DOHH2 (cell line): ENCODE measurements at regions not wholly inside any gene's neighbourhood (a gene's known extent, or its start where the extent isn't known, plus 50 kb on each side); places are given as distances from the start of the nearest gene placed in this dataset.
"Not testable (repeated sequence)": the region's sequence is repeated elsewhere in the genome, so short reads cannot be mapped to it uniquely, and the experiment has no call there.

Experiments
- H3F3A ChIP-seq: fragments of 200-600 bp; sonication (generic), shearing (Covaris generic); 2 replicates; pipeline ENCODE4 v1.6.0; 2016; ENCODE audit warnings: antibody characterized with exemption, mild to moderate bottlenecking; ENCODE audit not compliant: control insufficient read depth, insufficient read depth
- H3K27ac ChIP-seq: fragments of 200-600 bp; sonication (generic); 2 replicates; pipeline ENCODE4 v1.5.1; 2014; ENCODE audit warnings: low read depth, mild to moderate bottlenecking, low read length, moderate library complexity
- H3K27me3 ChIP-seq: fragments of 200-600 bp; sonication (generic); 2 replicates; pipeline ENCODE4 v1.6.1; 2014; ENCODE audit warnings: mild to moderate bottlenecking, low read length, mixed read lengths; ENCODE audit not compliant: control insufficient read depth
- H3K36me3 ChIP-seq: fragments of 200-600 bp; sonication (generic); 2 replicates; pipeline ENCODE4 v1.6.1; 2014; ENCODE audit warnings: mild to moderate bottlenecking, low read length, moderate library complexity, mixed read lengths; ENCODE audit not compliant: control insufficient read depth
- H3K4me1 ChIP-seq: fragments of 200-600 bp; sonication (generic); 2 replicates; pipeline ENCODE4 v1.6.1; 2014; ENCODE audit warnings: mild to moderate bottlenecking, low read length, mixed read lengths; ENCODE audit not compliant: control insufficient read depth
- H3K4me2 ChIP-seq: fragments of 200-600 bp; sonication (generic); 2 replicates; pipeline ENCODE4 v1.6.0; 2014; ENCODE audit warnings: mild to moderate bottlenecking, low read length, moderate library complexity
- H3K4me3 ChIP-seq: fragments of 200-600 bp; sonication (generic); 2 replicates; pipeline ENCODE4 v1.5.1; 2014; ENCODE audit warnings: mild to moderate bottlenecking, low read length, mixed read lengths
- H3K79me2 ChIP-seq: fragments of 200-600 bp; sonication (generic); 2 replicates; pipeline ENCODE4 v1.6.1; 2014; ENCODE audit warnings: mild to moderate bottlenecking, low read length, mixed read lengths; ENCODE audit not compliant: control insufficient read depth
- H3K9me2 ChIP-seq: fragments of 200-600 bp; sonication (generic); replicated peaks from 2 replicates; pipeline ENCODE4 v1.6.1; 2014; ENCODE audit warnings: mild to moderate bottlenecking, low read length, mixed read lengths; ENCODE audit not compliant: control insufficient read depth
- H3K9me3 ChIP-seq: fragments of 200-600 bp; sonication (generic); 2 replicates; pipeline ENCODE4 v1.6.1; 2014; ENCODE audit warnings: antibody characterized with exemption, low read length, mixed read lengths; ENCODE audit not compliant: control insufficient read depth, insufficient read depth
- H4K20me1 ChIP-seq: fragments of 200-600 bp; sonication (generic); 2 replicates; pipeline ENCODE4 v1.6.0; 2014; ENCODE audit warnings: low read depth, mild to moderate bottlenecking, antibody characterized with exemption, low read length, moderate library complexity; ENCODE audit not compliant: control insufficient read depth, insufficient read depth
- CTCF ChIP-seq: fragments of 200-600 bp; sonication (generic); IDR thresholded peaks from one replicate; pipeline ENCODE4 v1.5.1; 2014; ENCODE audit warnings: antibody characterized with exemption, mild to moderate bottlenecking, low read depth, low read length; ENCODE audit not compliant: poor library complexity, severe bottlenecking
- EZH2phosphoT487 ChIP-seq: fragments of 200-600 bp; sonication (generic); IDR thresholded peaks from 2 replicates; pipeline ENCODE4 v1.6.1; 2017; ENCODE audit warnings: borderline replicate concordance, mild to moderate bottlenecking, antibody characterized with exemption, low read length, moderate library complexity, mixed read lengths

GRCh38 chr18:76604108-76604934 is 109.3 kb upstream of the ZNF516 start:
- Histone ChIP-seq H3K4me1 (no peaks in the 10 kb centered on the region), H4K20me1 (no peaks in the 10 kb centered on the region), H3K27me3 (no peaks in the 10 kb centered on the region), H3K79me2 (no peaks in the 10 kb centered on the region), H3K36me3 (no peaks in the 10 kb centered on the region), H3K9me3 (no peaks in the 10 kb centered on the region), H3K9me2 (no peaks in the 10 kb centered on the region), H3F3A (no peaks in the 10 kb centered on the region), H3K27ac (no peak overlapping the region), H3K4me2 (no peak overlapping the region), H3K4me3 (no peak overlapping the region)
- TF ChIP-seq CTCF (no peak), EZH2phosphoT487 (no peak)

GRCh38 chr18:76602191-76602590 is 107.1 kb upstream of the ZNF516 start:
- Histone ChIP-seq H3F3A (no peaks in the 10 kb centered on the region), H3K4me2 (no peak overlapping the region), H3K9me3 (no peaks in the 10 kb centered on the region), H3K27me3 (no peaks in the 10 kb centered on the region), H3K79me2 (no peaks in the 10 kb centered on the region), H3K36me3 (no peaks in the 10 kb centered on the region), H3K4me1 (no peaks in the 10 kb centered on the region), H4K20me1 (no peaks in the 10 kb centered on the region), H3K27ac (no peak overlapping the region), H3K9me2 (no peaks in the 10 kb centered on the region), H3K4me3 (no peak overlapping the region)
- no peak for TF ChIP-seq CTCF
- no peak for TF ChIP-seq EZH2phosphoT487

- not testable (repeated sequence) for H3K36me3 ChIP-seq, H3F3A ChIP-seq, H3K27ac ChIP-seq, H3K79me2 ChIP-seq, H3K4me1 ChIP-seq, H3K4me3 ChIP-seq, H3K9me3 ChIP-seq, H3K27me3 ChIP-seq, H3K9me2 ChIP-seq, H3K4me2 ChIP-seq, H4K20me1 ChIP-seq
Observed at GRCh38 chr18:76600076-76600475, 105.0 kb upstream of the ZNF516 start.

- TF ChIP-seq EZH2phosphoT487 (no peak), CTCF (no peak)
- H3K4me2 ChIP-seq = no peak overlapping the region
- H3K36me3 ChIP-seq = no peaks in the 10 kb centered on the region
- H3K9me3 ChIP-seq = no peaks in the 10 kb centered on the region
- no peak overlapping the region for H3K27ac ChIP-seq
- no peaks in the 10 kb centered on the region for H3K9me2 ChIP-seq
- peaks cover 9% of the 10 kb centered on the region for H3K27me3 ChIP-seq
- H4K20me1 ChIP-seq = no peaks in the 10 kb centered on the region
- H3F3A ChIP-seq = no peaks in the 10 kb centered on the region
- H3K4me3 ChIP-seq = no peak overlapping the region
- H3K4me1 ChIP-seq = no peaks in the 10 kb centered on the region
- H3K79me2 ChIP-seq = no peaks in the 10 kb centered on the region
Observed at GRCh38 chr18:76594966-76595365, 99.9 kb upstream of the ZNF516 start.
